ENCODE measurements at regions not wholly inside any gene's neighbourhood (a gene's known extent, or its start where the extent isn't known, plus 50 kb on each side); places are given as distances from the start of the nearest gene placed in this dataset.

GRCh38 chr7:110604206-110604605, 486.7 kb upstream of the LRRN3 start:
- TF ChIP-seq YY1 (IDR thresholded peaks at IDR 0.05; ENCODE audit: insufficient read depth, insufficient read length) (no peak), SUZ12 (IDR thresholded peaks at IDR 0.05; ENCODE audit: extremely low read depth, insufficient read depth, insufficient read length) (no peak)
